ENCODE measurements at regions not wholly inside any gene's neighbourhood (a gene's known extent, or its start where the extent isn't known, plus 50 kb on each side); places are given as distances from the start of the nearest gene placed in this dataset.

- Histone ChIP-seq H3K27me3 (no peaks in the 10 kb centered on the region), H3K9me3 (no peaks in the 10 kb centered on the region), H3K4me1 (ENCODE audit: insufficient read depth) (peaks cover 15% of the 10 kb centered on the region), H3K36me3 (no peaks in the 10 kb centered on the region), H3K27ac (no peak overlapping the region), H3K4me3 (no peak overlapping the region)
- TF ChIP-seq EP300 (IDR thresholded peaks at IDR 0.05) (no peak), POLR2A (IDR thresholded peaks at IDR 0.05) (no peak)
- TF ChIP-seq, protein P1, sequence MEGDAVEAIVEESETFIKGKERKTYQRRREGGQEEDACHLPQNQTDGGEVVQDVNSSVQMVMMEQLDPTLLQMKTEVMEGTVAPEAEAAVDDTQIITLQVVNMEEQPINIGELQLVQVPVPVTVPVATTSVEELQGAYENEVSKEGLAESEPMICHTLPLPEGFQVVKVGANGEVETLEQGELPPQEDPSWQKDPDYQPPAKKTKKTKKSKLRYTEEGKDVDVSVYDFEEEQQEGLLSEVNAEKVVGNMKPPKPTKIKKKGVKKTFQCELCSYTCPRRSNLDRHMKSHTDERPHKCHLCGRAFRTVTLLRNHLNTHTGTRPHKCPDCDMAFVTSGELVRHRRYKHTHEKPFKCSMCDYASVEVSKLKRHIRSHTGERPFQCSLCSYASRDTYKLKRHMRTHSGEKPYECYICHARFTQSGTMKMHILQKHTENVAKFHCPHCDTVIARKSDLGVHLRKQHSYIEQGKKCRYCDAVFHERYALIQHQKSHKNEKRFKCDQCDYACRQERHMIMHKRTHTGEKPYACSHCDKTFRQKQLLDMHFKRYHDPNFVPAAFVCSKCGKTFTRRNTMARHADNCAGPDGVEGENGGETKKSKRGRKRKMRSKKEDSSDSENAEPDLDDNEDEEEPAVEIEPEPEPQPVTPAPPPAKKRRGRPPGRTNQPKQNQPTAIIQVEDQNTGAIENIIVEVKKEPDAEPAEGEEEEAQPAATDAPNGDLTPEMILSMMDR (IDR thresholded peaks at IDR 0.05) = no peak
- intact Hi-C loops (cut with DNase I) = loop anchor here in 1 of 4 donors (5.0 kb wide), 1 partner anchor 33 kb away; no protein-coding TSS in a partner anchor
- no peak for DNase-seq
Measured at GRCh38 chr11:43994196-43994595, 51.8 kb downstream of the C11orf96 start.

DNA sequence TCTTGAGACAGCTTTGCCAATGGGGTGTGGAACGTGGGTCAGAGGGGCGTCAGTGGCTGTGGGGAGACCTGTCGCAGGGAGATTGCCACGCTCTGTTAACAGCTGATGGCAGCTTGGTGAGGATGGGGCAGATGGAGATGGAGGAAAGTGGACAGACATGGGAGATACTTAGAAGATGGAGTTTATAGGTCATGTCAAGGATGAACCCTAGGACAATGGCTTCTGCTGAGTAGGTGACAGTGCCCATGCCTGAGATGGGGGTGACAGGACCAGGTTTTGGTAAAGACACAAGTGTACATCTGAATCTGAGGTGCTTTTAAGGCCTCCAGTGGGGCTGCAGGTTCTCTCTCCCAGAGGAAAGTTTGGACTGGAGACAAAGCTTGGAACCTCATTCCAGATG, 51.5 kb upstream of the ACCSL start:
- WGBS, 3 donors = 87 to 95% (median 91%) methylated on average over 4 of the region's 4 CpGs
- H3K36me3 ChIP-seq = no peaks in the 10 kb centered on the region
- no peaks in the 10 kb centered on the region for H3K9me3 ChIP-seq

GRCh38 chr11:43997022-43997660, 50.6 kb upstream of the ACCSL start:
- Histone ChIP-seq H3K36me3 (no peaks in the 10 kb centered on the region), H3K27me3 (no peaks in the 10 kb centered on the region), H3K4me3 (no peak overlapping the region), H3K4me1 (ENCODE audit: insufficient read depth) (peaks cover 7% of the 10 kb centered on the region), H3K9me3 (no peaks in the 10 kb centered on the region), H3K27ac (no peak overlapping the region)
- peak in 1 of 5 donors; percentile 38 for DNase-seq
- WGBS, 3 donors = 23 to 34% (median 31%) methylated on average over 15 of the region's 15 CpGs
- intact Hi-C loops (cut with DNase I) = no loop called here
- no peak for TF ChIP-seq POLR2A (IDR thresholded peaks at IDR 0.05)
- TF ChIP-seq, protein P1 (IDR thresholded peaks at IDR 0.05) = no peak
- no peak for TF ChIP-seq EP300 (IDR thresholded peaks at IDR 0.05)

More for the DNA sequence above, 51.5 kb upstream of the ACCSL start:
- Histone ChIP-seq H3K27me3 (no peaks in the 10 kb centered on the region), H3K27ac (no peak overlapping the region), H3K4me3 (no peak overlapping the region), H3K4me1 (ENCODE audit: insufficient read depth) (peaks cover 7% of the 10 kb centered on the region)
- TF ChIP-seq EP300 (IDR thresholded peaks at IDR 0.05) (no peak), POLR2A (IDR thresholded peaks at IDR 0.05) (no peak)
- TF ChIP-seq, protein P1 (IDR thresholded peaks at IDR 0.05) = no peak
- DNase-seq = no peak
- intact Hi-C loops (cut with DNase I) = no loop called here

All from ovary (tissue), 7 donors.